ENCODE measurements at regions not wholly inside any gene's neighbourhood (a gene's known extent, or its start where the extent isn't known, plus 50 kb on each side); places are given as distances from the start of the nearest gene placed in this dataset.

- 63% methylated on average over 2 of the region's 2 CpGs for WGBS (ENCODE audit: insufficient coverage, insufficient replicate concordance, low lambda C conversion rate, missing lambda C conversion rate)
- intact Hi-C loops (cut with micrococcal nuclease; ENCODE audit: unreplicated experiment), result no loop called here
These were observed 301.1 kb upstream of the OR4E1 start for GRCh38 chr14:21974741-21975140.

More at GRCh38 chr14:21974741-21975140, 301.1 kb upstream of the OR4E1 start:
- Histone ChIP-seq H3K4me1 (ENCODE audit: control insufficient read depth, insufficient read depth, low read length) (no peaks in the 10 kb centered on the region), H3K4me2 (ENCODE audit: control insufficient read depth, insufficient read depth) (no peak overlapping the region), H3K9ac (ENCODE audit: control insufficient read depth, insufficient read depth, low read length) (no peak overlapping the region), H4K20me1 (ENCODE audit: control insufficient read depth, insufficient read depth) (no peaks in the 10 kb centered on the region), H2AFZ (ENCODE audit: control insufficient read depth, low read depth, low read length) (no peak overlapping the region), H3K27ac (ENCODE audit: control insufficient read depth, insufficient read depth) (no peak overlapping the region), H3K27me3 (replicated peaks in 1 of 2; ENCODE audit: control insufficient read depth in 2 of 2, insufficient read depth in 2 of 2, low read length in 1 of 2) (no peaks in the 10 kb centered on the region), H3K36me3 (ENCODE audit: control insufficient read depth in 2 of 2, insufficient read depth in 2 of 2, low read length in 1 of 2) (no peaks in the 10 kb centered on the region), H3K4me3 (no peak overlapping the region), H3K79me2 (ENCODE audit: control insufficient read depth, insufficient read depth, low read length) (no peaks in the 10 kb centered on the region), H3K9me3 (replicated peaks; ENCODE audit: control insufficient read depth, insufficient read depth, low read length) (no peaks in the 10 kb centered on the region)
- RAD21 ChIA-PET (ENCODE audit: unreplicated experiment), result no interaction called here
- in situ Hi-C loops (cut with MboI), result no loop called here
- no peak for TF ChIP-seq BACH1 (IDR thresholded peaks at IDR 0.05; ENCODE audit: borderline replicate concordance)
- no peak for TF ChIP-seq E4F1 (IDR thresholded peaks at IDR 0.05; ENCODE audit: borderline replicate concordance, partially characterized antibody)
- no peak for TF ChIP-seq ZBTB11 (CRISPR knock-in tag; IDR thresholded peaks at IDR 0.05)
- no peak for TF ChIP-seq ATF3 (IDR thresholded peaks at IDR 0.05; ENCODE audit: borderline replicate concordance, extremely low read depth, low read depth, low read length)
- TF ChIP-seq HDGF (IDR thresholded peaks at IDR 0.05), result no peak
- TF ChIP-seq CHD4 (IDR thresholded peaks at IDR 0.05), result no peak
- no TSS peak for BruUV-seq (replicated peaks)
- SMC1A ChIA-PET (ENCODE audit: uncharacterized antibody, unreplicated experiment), result no interaction called here
- POLR2A ChIA-PET, result no interaction called here
- FAIRE-seq (no peak), ATAC-seq (no peak), DNase-seq (ENCODE audit: low read depth, low spot score) (no peak)
- CTCF ChIA-PET, result interaction anchor here (0.6 to 5.5 kb wide), 3 partner anchors 13 to 379 kb away, joined by 3 to 55 read pairs (median 3); no protein-coding TSS in a partner anchor
